HG03066 (cell line): ENCODE measurements at regions not wholly inside any gene's neighbourhood (a gene's known extent, or its start where the extent isn't known, plus 50 kb on each side); places are given as distances from the start of the nearest gene placed in this dataset.

Experiments used
- ATAC-seq: cut with Tn5 transposase; IDR thresholded peaks from one replicate; pipeline ENCODE4 v1.9.1; 2021; ENCODE audit warnings: low read depth; ENCODE audit not compliant: unreplicated experiment

DNA sequence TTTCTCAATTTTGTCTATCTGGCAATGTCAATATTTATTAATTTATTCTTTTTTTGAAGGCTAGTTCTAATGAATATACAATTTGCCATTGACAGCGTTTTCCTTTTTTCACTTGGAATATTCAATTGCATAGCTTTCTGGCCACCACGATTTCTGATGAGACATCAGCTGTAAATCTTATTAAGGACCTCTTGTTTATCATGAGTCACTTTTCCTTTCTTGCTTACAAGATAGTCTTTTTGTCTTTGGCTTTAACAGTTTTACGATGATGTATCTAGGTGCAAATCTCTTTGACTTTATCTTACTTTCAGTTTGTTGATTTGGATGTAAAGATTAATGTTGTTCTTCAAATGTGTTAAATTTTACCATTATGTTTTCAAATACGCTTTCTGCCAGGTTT lies 991.6 kb upstream of the SLC10A2 start:
- no peak for ATAC-seq

GRCh38 chr13:104045907-104046306 lies 979.7 kb upstream of the SLC10A2 start:
- no peak for ATAC-seq

DNA sequence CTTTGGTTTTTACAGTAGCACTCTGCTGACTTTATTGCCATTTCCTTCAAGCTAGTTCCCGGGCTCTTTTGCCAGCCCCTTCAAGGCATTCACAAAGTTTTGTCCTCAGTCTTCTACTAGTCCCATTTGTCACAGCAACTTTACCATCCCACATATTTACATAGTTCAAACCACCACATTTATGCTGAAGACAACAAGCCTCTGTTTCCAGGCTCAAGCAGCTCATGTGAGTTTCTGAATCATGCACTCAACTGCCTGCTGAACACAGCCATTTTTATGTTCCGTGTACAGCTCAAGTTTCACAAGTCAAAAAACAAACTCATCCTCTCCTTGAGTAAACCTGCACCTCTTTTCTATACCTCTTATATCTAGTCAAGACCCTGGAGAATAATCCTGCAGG lies 977.0 kb upstream of the SLC10A2 start:
- no peak for ATAC-seq

DNA sequence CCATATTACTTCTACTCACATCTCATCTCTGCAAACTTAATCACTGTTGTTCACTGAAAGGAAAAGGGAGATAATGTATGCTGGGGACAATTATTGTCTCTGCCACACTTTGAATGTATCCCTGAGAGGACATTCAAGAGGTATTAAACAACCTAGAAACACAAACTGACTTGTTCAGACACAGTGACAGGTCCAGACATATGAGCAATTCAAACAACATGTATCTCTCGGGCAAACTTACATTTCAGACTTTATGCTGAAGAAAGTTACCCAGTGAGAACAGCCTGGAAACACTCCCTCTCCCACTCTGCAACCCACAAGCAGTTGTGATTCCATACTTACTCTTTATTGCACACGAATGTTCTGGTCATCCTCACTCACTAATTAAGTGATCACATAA lies 968.7 kb upstream of the SLC10A2 start:
- ATAC-seq = no peak

- ATAC-seq = no peak
Observed at GRCh38 chr13:104025303-104025702, 959.1 kb upstream of the SLC10A2 start.

DNA sequence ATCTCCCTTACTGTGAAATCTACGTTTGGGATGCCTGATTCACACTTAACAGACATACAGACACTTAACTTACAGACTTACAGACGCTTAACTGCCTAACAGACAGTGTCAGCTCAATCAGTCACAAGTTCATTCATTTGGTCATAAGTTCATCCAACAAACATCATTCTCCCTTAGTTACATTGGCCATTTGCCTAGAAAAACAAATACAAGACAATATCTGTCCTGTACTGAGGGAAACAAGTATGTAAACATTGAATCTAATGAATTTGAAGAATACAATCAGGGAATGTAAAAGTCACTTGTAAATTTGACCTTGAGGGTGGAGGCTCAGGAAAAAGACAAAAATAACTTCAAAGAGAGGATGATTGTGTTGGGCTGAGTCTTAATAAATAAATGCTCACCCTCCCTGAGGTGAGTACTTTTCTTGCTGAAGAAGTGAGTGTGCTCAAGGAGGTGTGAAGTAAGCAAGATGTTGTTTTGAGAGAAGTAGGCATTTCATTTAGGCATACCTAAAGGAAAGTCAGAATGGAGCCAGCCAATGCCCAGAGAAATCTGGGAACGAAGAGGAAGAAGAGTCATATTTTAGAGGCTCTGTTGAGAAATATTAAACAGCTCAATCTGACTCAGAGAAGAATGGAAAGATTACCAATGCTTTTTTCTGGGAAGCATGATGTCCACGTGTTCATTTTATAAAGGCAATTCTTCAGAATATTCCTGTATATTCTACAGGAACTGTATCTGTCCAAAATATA lies 958.4 kb upstream of the SLC10A2 start:
- ATAC-seq = no peak

GRCh38 chr13:104021806-104022397 lies 955.7 kb upstream of the SLC10A2 start:
- no peak for ATAC-seq

GRCh38 chr13:104017317-104017716 lies 951.1 kb upstream of the SLC10A2 start:
- ATAC-seq = no peak

- ATAC-seq = no peak
Observed at GRCh38 chr13:104015646-104016396, 949.6 kb upstream of the SLC10A2 start.

DNA sequence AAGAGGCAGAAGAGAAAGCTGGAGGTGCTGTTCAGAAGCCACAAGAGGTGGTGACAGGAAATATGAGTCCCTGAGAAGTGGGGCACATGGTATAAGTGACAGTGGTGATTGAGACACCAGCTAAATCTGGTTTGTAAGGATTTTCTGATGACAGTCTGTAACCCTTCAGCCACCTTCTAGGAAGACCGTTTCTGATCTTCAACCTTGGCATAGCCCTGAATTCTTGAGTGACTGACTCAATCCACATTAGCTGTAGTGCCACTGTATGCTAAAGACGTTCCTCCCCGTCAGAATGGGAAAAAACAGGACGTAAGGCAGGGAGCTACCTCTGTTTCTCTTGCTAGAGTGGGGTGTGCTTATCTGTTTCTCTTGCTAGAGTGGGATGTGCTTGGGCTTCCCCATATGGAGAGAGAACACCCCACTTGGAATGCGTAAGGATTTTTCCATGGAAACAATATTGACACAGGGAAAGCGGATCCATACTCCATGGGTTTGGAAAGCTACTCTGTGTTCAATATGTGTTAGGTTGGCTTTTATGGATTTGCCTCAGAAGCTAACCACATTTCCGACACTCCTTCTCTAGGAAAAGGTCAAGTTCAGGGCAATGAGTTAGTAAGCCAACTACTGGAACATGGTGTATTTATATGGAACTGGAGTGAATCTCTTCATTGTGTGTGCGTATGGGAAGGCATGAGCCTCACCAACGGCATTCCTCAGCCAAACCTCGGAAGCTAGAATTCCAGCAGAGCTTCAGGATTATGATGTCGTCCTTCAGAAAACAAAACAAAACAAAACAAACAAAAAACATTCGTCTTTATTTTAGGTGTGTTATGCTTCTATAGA lies 948.8 kb upstream of the SLC10A2 start:
- ATAC-seq = no peak

GRCh38 chr13:104011505-104012241 lies 945.5 kb upstream of the SLC10A2 start:
- no peak for ATAC-seq

- no peak for ATAC-seq
Observed at GRCh38 chr13:104008541-104009435, 942.6 kb upstream of the SLC10A2 start.

GRCh38 chr13:104008075-104008474 lies 941.9 kb upstream of the SLC10A2 start:
- ATAC-seq = no peak

- ATAC-seq = no peak
Observed at GRCh38 chr13:104006625-104007075, 940.4 kb upstream of the SLC10A2 start.

DNA sequence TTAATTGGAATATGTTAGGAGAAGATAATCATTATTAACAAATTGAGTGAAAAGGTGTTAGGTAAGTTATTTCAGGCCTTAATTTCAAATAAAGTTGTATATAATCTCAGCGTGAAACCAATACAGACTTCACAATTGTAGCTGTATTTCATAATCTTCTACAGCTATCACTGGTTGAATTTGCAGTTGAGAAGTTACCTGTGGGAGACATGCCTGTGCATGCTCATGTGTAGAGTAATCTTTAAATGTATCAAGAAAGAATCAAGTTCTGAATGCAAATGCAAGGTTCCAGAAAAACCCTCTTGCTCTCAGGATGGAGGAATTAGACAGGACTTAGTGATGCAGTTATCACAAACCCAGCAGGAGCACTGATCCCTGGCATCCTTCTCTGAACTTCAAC lies 938.4 kb upstream of the SLC10A2 start:
- ATAC-seq = no peak

- ATAC-seq = no peak
Observed at GRCh38 chr13:104002216-104002615, 936.0 kb upstream of the SLC10A2 start.

- ATAC-seq = no peak
Observed at GRCh38 chr13:104001766-104002165, 935.5 kb upstream of the SLC10A2 start.

DNA sequence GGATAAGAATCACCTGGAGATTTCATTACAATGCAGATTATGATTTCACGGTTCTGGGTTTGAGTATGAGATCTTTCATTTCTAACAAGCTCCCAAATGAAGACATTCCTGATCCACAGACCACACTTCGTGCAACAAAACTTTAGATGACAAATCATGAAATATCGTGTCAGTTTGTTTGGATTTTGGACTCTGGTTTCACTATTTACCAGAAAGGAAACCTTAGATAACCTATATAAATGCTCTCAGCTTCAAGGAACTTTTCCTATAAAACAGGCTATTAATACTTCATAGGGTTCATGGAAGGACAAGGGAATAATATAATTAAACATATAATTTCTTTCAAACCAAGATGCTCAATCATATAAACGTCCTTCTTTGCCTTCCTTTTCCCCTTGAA lies 930.5 kb upstream of the SLC10A2 start:
- ATAC-seq = no peak

DNA sequence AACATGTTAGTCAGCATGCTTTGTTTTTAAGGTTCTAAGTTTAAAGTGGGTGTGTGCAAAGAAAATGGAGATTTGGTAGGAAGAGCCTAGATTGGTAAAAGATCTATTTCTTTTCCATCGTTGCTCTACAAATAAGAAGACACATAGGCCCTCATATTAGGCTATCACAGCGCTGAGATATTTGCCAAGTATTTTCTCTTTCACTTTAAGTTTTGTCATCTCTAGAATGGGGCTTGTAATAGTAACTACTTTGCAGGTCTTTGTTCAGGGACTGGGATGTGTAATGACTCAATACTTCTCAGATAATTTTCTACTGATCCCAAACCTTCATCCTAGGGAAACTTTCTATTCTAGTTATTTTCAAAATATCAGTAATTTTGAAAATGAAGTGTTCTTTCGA lies 917.7 kb upstream of the SLC10A2 start:
- ATAC-seq = no peak
